ENCODE measurements at regions not wholly inside any gene's neighbourhood (a gene's known extent, or its start where the extent isn't known, plus 50 kb on each side); places are given as distances from the start of the nearest gene placed in this dataset.

- TF ChIP-seq, protein P1, sequence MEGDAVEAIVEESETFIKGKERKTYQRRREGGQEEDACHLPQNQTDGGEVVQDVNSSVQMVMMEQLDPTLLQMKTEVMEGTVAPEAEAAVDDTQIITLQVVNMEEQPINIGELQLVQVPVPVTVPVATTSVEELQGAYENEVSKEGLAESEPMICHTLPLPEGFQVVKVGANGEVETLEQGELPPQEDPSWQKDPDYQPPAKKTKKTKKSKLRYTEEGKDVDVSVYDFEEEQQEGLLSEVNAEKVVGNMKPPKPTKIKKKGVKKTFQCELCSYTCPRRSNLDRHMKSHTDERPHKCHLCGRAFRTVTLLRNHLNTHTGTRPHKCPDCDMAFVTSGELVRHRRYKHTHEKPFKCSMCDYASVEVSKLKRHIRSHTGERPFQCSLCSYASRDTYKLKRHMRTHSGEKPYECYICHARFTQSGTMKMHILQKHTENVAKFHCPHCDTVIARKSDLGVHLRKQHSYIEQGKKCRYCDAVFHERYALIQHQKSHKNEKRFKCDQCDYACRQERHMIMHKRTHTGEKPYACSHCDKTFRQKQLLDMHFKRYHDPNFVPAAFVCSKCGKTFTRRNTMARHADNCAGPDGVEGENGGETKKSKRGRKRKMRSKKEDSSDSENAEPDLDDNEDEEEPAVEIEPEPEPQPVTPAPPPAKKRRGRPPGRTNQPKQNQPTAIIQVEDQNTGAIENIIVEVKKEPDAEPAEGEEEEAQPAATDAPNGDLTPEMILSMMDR (conservative IDR thresholded peaks at IDR 0.05; ENCODE audit: low read length): no peak
- TF ChIP-seq EZH2phosphoT487 (IDR thresholded peaks at IDR 0.05; ENCODE audit: borderline replicate concordance): no peak
Measured at GRCh38 chr9:82581935-82582334, 481.0 kb downstream of the RASEF start.

Data from Loucy (cell line).